ENCODE measurements at regions not wholly inside any gene's neighbourhood (a gene's known extent, or its start where the extent isn't known, plus 50 kb on each side); places are given as distances from the start of the nearest gene placed in this dataset.

DNA sequence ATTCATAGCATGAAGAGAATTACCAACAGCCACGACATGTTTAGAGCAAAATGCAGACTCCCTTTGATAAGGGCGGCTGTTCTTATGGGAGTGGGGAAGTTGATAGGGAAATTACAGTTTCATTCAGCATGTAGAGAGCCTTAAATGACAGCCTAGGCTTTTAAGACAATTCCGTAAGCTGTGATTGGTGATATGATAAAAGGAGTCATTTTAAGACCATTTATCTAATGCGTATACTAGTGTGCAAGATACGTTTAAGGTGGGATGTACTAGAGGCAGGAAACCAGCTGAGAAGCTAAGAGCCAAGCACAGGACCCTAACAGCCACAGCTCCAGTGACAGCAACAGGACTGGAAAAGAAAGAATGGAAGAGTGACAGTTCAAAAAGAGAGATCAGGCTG lies 102.2 kb upstream of the ZFP42 start:
- Histone ChIP-seq H3K27me3 (no peaks in the 10 kb centered on the region), H3K9me3 (no peaks in the 10 kb centered on the region), H3K27ac (no peak overlapping the region), H3K4me3 (no peak overlapping the region), H3K4me1 (no peaks in the 10 kb centered on the region), H3K36me3 (no peaks in the 10 kb centered on the region)
- TF ChIP-seq, protein P1, sequence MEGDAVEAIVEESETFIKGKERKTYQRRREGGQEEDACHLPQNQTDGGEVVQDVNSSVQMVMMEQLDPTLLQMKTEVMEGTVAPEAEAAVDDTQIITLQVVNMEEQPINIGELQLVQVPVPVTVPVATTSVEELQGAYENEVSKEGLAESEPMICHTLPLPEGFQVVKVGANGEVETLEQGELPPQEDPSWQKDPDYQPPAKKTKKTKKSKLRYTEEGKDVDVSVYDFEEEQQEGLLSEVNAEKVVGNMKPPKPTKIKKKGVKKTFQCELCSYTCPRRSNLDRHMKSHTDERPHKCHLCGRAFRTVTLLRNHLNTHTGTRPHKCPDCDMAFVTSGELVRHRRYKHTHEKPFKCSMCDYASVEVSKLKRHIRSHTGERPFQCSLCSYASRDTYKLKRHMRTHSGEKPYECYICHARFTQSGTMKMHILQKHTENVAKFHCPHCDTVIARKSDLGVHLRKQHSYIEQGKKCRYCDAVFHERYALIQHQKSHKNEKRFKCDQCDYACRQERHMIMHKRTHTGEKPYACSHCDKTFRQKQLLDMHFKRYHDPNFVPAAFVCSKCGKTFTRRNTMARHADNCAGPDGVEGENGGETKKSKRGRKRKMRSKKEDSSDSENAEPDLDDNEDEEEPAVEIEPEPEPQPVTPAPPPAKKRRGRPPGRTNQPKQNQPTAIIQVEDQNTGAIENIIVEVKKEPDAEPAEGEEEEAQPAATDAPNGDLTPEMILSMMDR (IDR thresholded peaks at IDR 0.05) = no peak
- TF ChIP-seq POLR2A (IDR thresholded peaks at IDR 0.05) (no peak), POLR2AphosphoS5 (IDR thresholded peaks at IDR 0.05; ENCODE audit: insufficient read depth in 1 of 2, low read depth in 1 of 2) (no peak)
- DNase-seq (ENCODE audit: extremely low spot score in 2 of 2) = no peak
- intact Hi-C loops (cut with DNase I) = no loop called here

DNA sequence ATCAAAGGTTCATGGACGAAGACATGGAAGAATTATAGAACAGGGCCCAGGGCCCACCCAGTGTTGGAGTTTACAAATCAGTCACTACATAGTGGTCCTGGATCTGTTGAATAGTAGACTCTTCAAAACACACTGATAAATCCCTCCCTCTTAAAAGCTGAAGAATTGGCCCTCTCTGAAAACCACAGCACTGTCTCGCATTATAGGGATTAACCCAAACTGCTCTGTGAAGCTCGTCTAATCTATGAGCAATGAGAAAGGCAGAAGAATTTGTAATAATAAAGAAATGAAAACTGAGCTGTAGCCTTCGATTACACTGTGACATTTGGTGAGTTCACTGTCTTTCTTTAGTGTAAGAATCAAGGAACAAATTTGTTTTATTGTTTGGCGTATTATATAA lies 92.5 kb upstream of the ZFP42 start:
- H3K4me1 ChIP-seq = no peaks in the 10 kb centered on the region
- no peaks in the 10 kb centered on the region for H3K36me3 ChIP-seq
- no peaks in the 10 kb centered on the region for H3K9me3 ChIP-seq
- H3K27ac ChIP-seq = no peak overlapping the region
- H3K27me3 ChIP-seq = no peaks in the 10 kb centered on the region
- intact Hi-C loops (cut with DNase I) = no loop called here
- no peak for TF ChIP-seq POLR2AphosphoS5 (IDR thresholded peaks at IDR 0.05; ENCODE audit: insufficient read depth in 1 of 2, low read depth in 1 of 2)
- TF ChIP-seq POLR2A (IDR thresholded peaks at IDR 0.05) = no peak
- H3K4me3 ChIP-seq = no peak overlapping the region
- no peak for DNase-seq (ENCODE audit: extremely low spot score in 2 of 2)

DNA sequence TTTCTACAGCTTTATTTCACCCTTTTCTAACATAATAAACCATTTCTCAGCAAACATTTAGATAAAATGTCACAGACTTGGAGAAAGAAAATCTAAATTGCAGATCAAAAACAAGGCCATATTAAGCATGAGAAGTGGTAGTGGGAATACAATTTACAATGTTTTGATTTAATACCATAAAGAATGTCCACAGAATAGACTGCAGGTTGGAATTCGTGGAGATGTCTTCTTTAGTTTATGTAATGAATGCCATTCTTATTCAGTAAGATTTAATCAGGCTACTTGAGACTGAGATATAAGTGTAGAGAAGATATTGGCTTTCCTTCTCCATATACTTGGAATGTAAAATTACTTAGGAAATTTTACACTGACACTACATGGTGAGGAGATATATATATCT lies 91.9 kb upstream of the ZFP42 start:
- no peak overlapping the region for H3K4me3 ChIP-seq
- no peaks in the 10 kb centered on the region for H3K4me1 ChIP-seq
- H3K27me3 ChIP-seq = no peaks in the 10 kb centered on the region
- H3K9me3 ChIP-seq = no peaks in the 10 kb centered on the region
- H3K36me3 ChIP-seq = no peaks in the 10 kb centered on the region
- intact Hi-C loops (cut with DNase I) = no loop called here
- H3K27ac ChIP-seq = no peak overlapping the region
- TF ChIP-seq POLR2A (IDR thresholded peaks at IDR 0.05) (no peak), POLR2AphosphoS5 (IDR thresholded peaks at IDR 0.05; ENCODE audit: insufficient read depth in 1 of 2, low read depth in 1 of 2) (no peak)
- TF ChIP-seq, protein P1 (IDR thresholded peaks at IDR 0.05) = no peak
- no peak for DNase-seq (ENCODE audit: extremely low spot score in 2 of 2)

DNA sequence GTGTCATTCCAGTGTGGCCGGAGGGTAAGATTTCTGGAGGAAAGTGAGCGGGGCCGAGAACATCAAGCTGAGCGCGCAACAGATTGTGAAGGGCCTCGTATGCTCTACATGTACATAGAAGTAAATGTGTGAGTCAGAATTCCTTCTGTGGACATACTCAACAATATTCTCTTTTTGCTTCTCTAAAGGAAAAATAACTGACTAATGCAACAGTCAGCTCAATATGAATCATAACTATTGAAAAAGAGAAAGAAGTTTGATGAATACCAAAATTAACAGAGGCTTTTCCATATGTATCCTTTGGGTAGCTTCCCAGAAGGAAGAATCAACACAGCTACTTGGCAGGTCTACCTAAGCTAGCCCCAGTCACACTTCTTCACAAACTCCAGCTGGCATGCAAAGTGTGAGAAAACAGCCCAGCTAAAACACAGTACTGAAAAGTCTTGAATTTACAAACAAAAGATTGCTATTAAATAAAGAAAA lies 87.5 kb upstream of the ZFP42 start:
- Histone ChIP-seq H3K9me3 (no peaks in the 10 kb centered on the region), H3K4me3 (no peak overlapping the region), H3K27ac (no peak overlapping the region), H3K36me3 (no peaks in the 10 kb centered on the region), H3K27me3 (no peaks in the 10 kb centered on the region), H3K4me1 (no peaks in the 10 kb centered on the region)
- intact Hi-C loops (cut with DNase I) = loop anchor here (5.0 kb wide), 1 partner anchor 1584 kb away; no protein-coding TSS in a partner anchor
- TF ChIP-seq POLR2AphosphoS5 (IDR thresholded peaks at IDR 0.05; ENCODE audit: insufficient read depth in 1 of 2, low read depth in 1 of 2) = no peak
- TF ChIP-seq, protein P1 (IDR thresholded peaks at IDR 0.05) = no peak
- TF ChIP-seq POLR2A (IDR thresholded peaks at IDR 0.05) = no peak
- no peak for DNase-seq (ENCODE audit: extremely low spot score in 2 of 2)

DNA sequence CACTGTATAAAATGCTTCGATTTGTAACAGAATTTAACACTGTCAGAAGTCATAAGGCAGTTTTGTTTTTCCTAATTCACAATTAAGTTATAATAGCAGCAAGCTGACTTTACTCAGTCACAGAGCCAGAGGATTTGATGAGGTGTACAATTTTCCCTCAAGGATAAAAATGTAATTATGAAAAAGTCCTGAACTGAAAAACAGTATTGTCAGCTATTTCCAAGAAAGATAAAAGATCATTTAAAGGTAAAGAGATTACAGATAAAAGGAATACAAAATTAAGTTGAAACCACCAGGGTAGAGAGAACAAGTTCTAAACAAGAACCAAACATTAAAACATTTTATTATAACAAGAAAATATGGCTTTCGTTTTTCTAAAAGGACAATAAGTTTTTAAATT lies 86.8 kb upstream of the ZFP42 start:
- TF ChIP-seq, protein P1 (IDR thresholded peaks at IDR 0.05) = no peak
- TF ChIP-seq POLR2A (IDR thresholded peaks at IDR 0.05) (no peak), POLR2AphosphoS5 (IDR thresholded peaks at IDR 0.05; ENCODE audit: insufficient read depth in 1 of 2, low read depth in 1 of 2) (no peak)
- no peak overlapping the region for H3K27ac ChIP-seq
- no peaks in the 10 kb centered on the region for H3K9me3 ChIP-seq
- H3K27me3 ChIP-seq = no peaks in the 10 kb centered on the region
- H3K4me3 ChIP-seq = no peak overlapping the region
- no peaks in the 10 kb centered on the region for H3K36me3 ChIP-seq
- no peak for DNase-seq (ENCODE audit: extremely low spot score in 2 of 2)
- intact Hi-C loops (cut with DNase I) = loop anchor here (5.0 kb wide), 1 partner anchor 1584 kb away; no protein-coding TSS in a partner anchor
- H3K4me1 ChIP-seq = no peaks in the 10 kb centered on the region
